SU-DHL-6 (cell line): ENCODE measurements at regions not wholly inside any gene's neighbourhood (a gene's known extent, or its start where the extent isn't known, plus 50 kb on each side); places are given as distances from the start of the nearest gene placed in this dataset.

Experiments used
- H2AFZ ChIP-seq: fragments of 200-600 bp; sonication (generic); 2 replicates; pipeline ENCODE4 v1.6.1; 2014; ENCODE audit warnings: low read depth, mild to moderate bottlenecking, moderate library complexity, mixed read lengths, antibody characterized with exemption, low read length; ENCODE audit not compliant: severe bottlenecking
- H3F3A ChIP-seq: fragments of 200-600 bp; shearing (Covaris generic); 2 replicates; pipeline ENCODE4 v1.6.0; 2016; ENCODE audit warnings: antibody characterized with exemption, mild to moderate bottlenecking; ENCODE audit not compliant: insufficient read depth
- H3K27ac ChIP-seq: fragments of 200-600 bp; sonication (generic); 2 replicates; pipeline ENCODE4 v1.5.1; 2016; ENCODE audit warnings: low read depth, mild to moderate bottlenecking, low read length, moderate library complexity, mixed read lengths
- H3K27me3 ChIP-seq: fragments of 200-600 bp; sonication (generic), shearing (Covaris generic); 2 replicates; pipeline ENCODE4 v1.6.0; 2014; ENCODE audit warnings: mild to moderate bottlenecking, low read length
- H3K36me3 ChIP-seq: fragments of 200-600 bp; sonication (generic); 2 replicates; pipeline ENCODE4 v1.6.1; 2014; ENCODE audit warnings: mild to moderate bottlenecking, low read length, mixed read lengths
- H3K4me2 ChIP-seq: fragments of 300-600, 200-600 bp; shearing (Covaris generic), sonication (generic); 2 replicates; pipeline ENCODE4 v1.6.0; 2014; ENCODE audit warnings: low read length, low read depth, mild to moderate bottlenecking; ENCODE audit not compliant: poor library complexity, severe bottlenecking
- H3K4me3 ChIP-seq: fragments of 200-600 bp; sonication (generic); 2 replicates; pipeline ENCODE4 v1.5.1; 2014; ENCODE audit warnings: antibody characterized with exemption, low read length, mild to moderate bottlenecking, mixed read lengths; ENCODE audit not compliant: insufficient read depth, poor library complexity, severe bottlenecking
- H3K79me2 ChIP-seq: fragments of 200-600 bp; sonication (generic); 2 replicates; pipeline ENCODE4 v1.6.1; 2014; ENCODE audit warnings: mild to moderate bottlenecking, low read length, moderate library complexity; ENCODE audit not compliant: insufficient read depth
- H3K9ac ChIP-seq: fragments of 200-600 bp; sonication (generic); 2 replicates; pipeline ENCODE4 v1.7.0; 2014; ENCODE audit warnings: mild to moderate bottlenecking, low read length
- H3K9me2 ChIP-seq: fragments of 200-600 bp; sonication (generic); replicated peaks from 2 replicates; pipeline ENCODE4 v1.6.1; 2014; ENCODE audit warnings: low read length; ENCODE audit not compliant: insufficient read depth
- H3K9me3 ChIP-seq: fragments of 200-600 bp; sonication (generic); 2 replicates; pipeline ENCODE4 v1.6.1; 2014; ENCODE audit warnings: low read length, mixed read lengths; ENCODE audit not compliant: insufficient read depth
- H4K20me1 ChIP-seq: fragments of 200-600 bp; sonication (generic); 2 replicates; pipeline ENCODE4 v1.6.1; 2014; ENCODE audit warnings: low read depth, mild to moderate bottlenecking, antibody characterized with exemption, low read length, moderate library complexity, mixed read lengths
- EZH2phosphoT487 ChIP-seq: fragments of 200-600 bp; sonication (generic), shearing (Covaris generic); conservative IDR thresholded peaks from 2 replicates; pipeline ENCODE4 v1.6.1; 2018; ENCODE audit warnings: mild to moderate bottlenecking, antibody characterized with exemption, low read length, moderate library complexity, mixed read lengths
- TF ChIP-seq, protein P1 (sequence below): fragments of 200-600 bp; sonication (generic); IDR thresholded peaks from one replicate; pipeline ENCODE4 v1.5.1; 2017; ENCODE audit warnings: antibody characterized with exemption, mild to moderate bottlenecking, low read length, moderate library complexity; ENCODE audit not compliant: insufficient read depth, poor library complexity, severe bottlenecking

DNA sequence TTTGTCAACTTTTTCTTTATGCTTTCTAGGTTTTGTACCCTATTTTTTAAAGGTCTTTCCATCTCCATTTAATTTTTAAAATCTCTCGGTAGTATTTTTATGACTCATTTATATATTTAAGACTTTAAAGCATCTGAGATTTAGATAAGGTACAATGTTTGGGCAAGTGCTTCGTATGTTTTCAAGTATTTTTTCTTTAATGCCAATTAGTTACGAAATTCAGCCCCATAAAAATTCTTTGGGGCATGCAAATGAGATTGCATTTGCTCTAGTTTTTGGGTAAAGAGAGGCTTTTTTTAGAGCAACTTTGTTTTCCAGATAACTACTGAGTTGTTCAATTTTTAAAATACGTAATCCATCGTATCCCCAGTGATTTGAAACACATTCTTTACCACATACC is 65.3 kb upstream of the CRHR1 start:
- Histone ChIP-seq H3K4me2 (no peak overlapping the region), H2AFZ (no peak overlapping the region), H3K9me2 (no peaks in the 10 kb centered on the region), H3K27ac (no peak overlapping the region), H3K79me2 (no peaks in the 10 kb centered on the region), H4K20me1 (no peaks in the 10 kb centered on the region), H3K9ac (no peak overlapping the region), H3K27me3 (peaks cover 4% of the 10 kb centered on the region; the same call in 1 of the 2 replicates), H3K36me3 (no peaks in the 10 kb centered on the region), H3K4me3 (no peak overlapping the region), H3K9me3 (no peaks in the 10 kb centered on the region), H3F3A (no peaks in the 10 kb centered on the region)
- TF ChIP-seq EZH2phosphoT487: no peak
- TF ChIP-seq, protein P1, sequence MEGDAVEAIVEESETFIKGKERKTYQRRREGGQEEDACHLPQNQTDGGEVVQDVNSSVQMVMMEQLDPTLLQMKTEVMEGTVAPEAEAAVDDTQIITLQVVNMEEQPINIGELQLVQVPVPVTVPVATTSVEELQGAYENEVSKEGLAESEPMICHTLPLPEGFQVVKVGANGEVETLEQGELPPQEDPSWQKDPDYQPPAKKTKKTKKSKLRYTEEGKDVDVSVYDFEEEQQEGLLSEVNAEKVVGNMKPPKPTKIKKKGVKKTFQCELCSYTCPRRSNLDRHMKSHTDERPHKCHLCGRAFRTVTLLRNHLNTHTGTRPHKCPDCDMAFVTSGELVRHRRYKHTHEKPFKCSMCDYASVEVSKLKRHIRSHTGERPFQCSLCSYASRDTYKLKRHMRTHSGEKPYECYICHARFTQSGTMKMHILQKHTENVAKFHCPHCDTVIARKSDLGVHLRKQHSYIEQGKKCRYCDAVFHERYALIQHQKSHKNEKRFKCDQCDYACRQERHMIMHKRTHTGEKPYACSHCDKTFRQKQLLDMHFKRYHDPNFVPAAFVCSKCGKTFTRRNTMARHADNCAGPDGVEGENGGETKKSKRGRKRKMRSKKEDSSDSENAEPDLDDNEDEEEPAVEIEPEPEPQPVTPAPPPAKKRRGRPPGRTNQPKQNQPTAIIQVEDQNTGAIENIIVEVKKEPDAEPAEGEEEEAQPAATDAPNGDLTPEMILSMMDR: no peak

GRCh38 chr17:45719335-45720071 is 64.6 kb upstream of the CRHR1 start:
- Histone ChIP-seq H3K9me3 (no peaks in the 10 kb centered on the region), H3K4me2 (no peak overlapping the region), H3K79me2 (no peaks in the 10 kb centered on the region), H3K36me3 (no peaks in the 10 kb centered on the region), H2AFZ (no peak overlapping the region), H3K4me3 (no peak overlapping the region), H3F3A (no peaks in the 10 kb centered on the region), H3K9me2 (no peaks in the 10 kb centered on the region), H4K20me1 (no peaks in the 10 kb centered on the region), H3K27ac (no peak overlapping the region), H3K27me3 (peaks cover 4% of the 10 kb centered on the region; the same call in 1 of the 2 replicates), H3K9ac (no peak overlapping the region)
- TF ChIP-seq EZH2phosphoT487: no peak
- TF ChIP-seq, protein P1: no peak

DNA sequence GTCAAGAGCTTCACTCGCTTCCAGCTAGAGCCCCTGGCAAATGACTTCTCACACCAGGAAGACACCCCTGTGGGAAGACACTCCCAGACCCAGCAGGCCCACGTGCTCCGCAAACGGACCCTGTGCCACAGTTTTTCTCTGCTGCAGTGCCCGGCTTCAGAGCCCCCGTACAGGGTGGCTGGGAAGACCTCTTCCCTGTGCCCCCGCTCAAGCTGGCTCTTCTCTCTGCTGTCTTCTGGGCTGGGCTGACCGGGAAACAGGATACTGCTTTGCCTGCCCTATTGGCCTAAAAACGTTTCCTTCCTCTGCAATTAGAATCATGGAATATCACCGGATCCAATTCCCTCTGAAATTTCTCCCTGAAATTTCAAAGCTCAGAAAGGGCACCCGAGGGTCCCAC is 63.7 kb upstream of the CRHR1 start:
- no peak overlapping the region for H3K4me2 ChIP-seq
- H3K27ac ChIP-seq: no peak overlapping the region
- no peaks in the 10 kb centered on the region for H3K36me3 ChIP-seq
- no peaks in the 10 kb centered on the region for H3K79me2 ChIP-seq
- H2AFZ ChIP-seq: no peak overlapping the region
- no peak overlapping the region for H3K4me3 ChIP-seq
- H3F3A ChIP-seq: no peaks in the 10 kb centered on the region
- no peaks in the 10 kb centered on the region for H3K9me3 ChIP-seq
- no peaks in the 10 kb centered on the region for H4K20me1 ChIP-seq
- no peak for TF ChIP-seq EZH2phosphoT487
- TF ChIP-seq, protein P1: no peak
- no peak overlapping the region for H3K9ac ChIP-seq
- no peaks in the 10 kb centered on the region for H3K9me2 ChIP-seq
- H3K27me3 ChIP-seq: peaks cover 4% of the 10 kb centered on the region; the same call in 1 of the 2 replicates
